Breast epithelium (tissue), 3 donors: ENCODE measurements at regions not wholly inside any gene's neighbourhood (a gene's known extent, or its start where the extent isn't known, plus 50 kb on each side); places are given as distances from the start of the nearest gene placed in this dataset.

ENCODE experiments used
- POLR2A ChIP-seq: fragments of 450-650 bp; IDR thresholded peaks from one replicate; pipeline ENCODE4 v1.6.1; 2016; ENCODE audit warnings: antibody characterized with exemption, mild to moderate bottlenecking, moderate library complexity
- TF ChIP-seq, protein P1 (sequence below), 3 donors: fragments of 450-650 bp; IDR thresholded peaks; one replicate each; pipeline ENCODE4 v1.5.1; 2016 to 2017; ENCODE audit warnings: antibody characterized with exemption in 3 of 3, mild to moderate bottlenecking in 3 of 3, moderate library complexity in 3 of 3

DNA sequence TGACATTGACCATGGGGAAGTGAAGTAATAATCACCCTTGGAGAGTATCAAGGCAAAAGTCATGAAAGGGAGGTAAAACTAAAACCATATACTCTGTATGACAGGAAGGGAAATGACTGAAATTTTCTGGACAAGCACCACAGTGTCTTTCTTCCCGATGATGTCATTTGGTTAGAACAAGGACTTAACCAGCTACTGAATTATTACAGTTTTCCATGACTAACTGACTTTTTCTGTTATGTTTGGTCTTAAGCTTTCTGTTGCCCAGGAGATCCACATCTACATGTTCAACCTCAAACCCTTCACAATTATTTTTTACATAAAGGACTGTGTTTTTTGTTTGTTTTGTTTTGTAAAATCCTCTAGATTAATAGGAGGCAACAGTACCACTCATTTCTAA lies 191.9 kb upstream of the IL12A start:
- TF ChIP-seq, protein P1, sequence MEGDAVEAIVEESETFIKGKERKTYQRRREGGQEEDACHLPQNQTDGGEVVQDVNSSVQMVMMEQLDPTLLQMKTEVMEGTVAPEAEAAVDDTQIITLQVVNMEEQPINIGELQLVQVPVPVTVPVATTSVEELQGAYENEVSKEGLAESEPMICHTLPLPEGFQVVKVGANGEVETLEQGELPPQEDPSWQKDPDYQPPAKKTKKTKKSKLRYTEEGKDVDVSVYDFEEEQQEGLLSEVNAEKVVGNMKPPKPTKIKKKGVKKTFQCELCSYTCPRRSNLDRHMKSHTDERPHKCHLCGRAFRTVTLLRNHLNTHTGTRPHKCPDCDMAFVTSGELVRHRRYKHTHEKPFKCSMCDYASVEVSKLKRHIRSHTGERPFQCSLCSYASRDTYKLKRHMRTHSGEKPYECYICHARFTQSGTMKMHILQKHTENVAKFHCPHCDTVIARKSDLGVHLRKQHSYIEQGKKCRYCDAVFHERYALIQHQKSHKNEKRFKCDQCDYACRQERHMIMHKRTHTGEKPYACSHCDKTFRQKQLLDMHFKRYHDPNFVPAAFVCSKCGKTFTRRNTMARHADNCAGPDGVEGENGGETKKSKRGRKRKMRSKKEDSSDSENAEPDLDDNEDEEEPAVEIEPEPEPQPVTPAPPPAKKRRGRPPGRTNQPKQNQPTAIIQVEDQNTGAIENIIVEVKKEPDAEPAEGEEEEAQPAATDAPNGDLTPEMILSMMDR (IDR thresholded peaks at IDR 0.05) = no peak
- TF ChIP-seq POLR2A = no peak
